Hepatocyte (in vitro differentiated cells): ENCODE measurements at regions not wholly inside any gene's neighbourhood (a gene's known extent, or its start where the extent isn't known, plus 50 kb on each side); places are given as distances from the start of the nearest gene placed in this dataset.

ENCODE experiments used
- CTCF ChIP-seq: fragments of 200-600 bp; sonication (generic); IDR thresholded peaks from 2 replicates; pipeline ENCODE4 v1.5.1; 2016; ENCODE audit warnings: antibody characterized with exemption, mild to moderate bottlenecking; ENCODE audit not compliant: poor library complexity
- EZH2 ChIP-seq: fragments of 200-600 bp; sonication (generic); IDR thresholded peaks from 2 replicates; pipeline ENCODE4 v1.6.1; 2016; ENCODE audit warnings: antibody characterized with exemption, mild to moderate bottlenecking, borderline replicate concordance

GRCh38 chr2:187188783-187189631, 259.0 kb downstream of the CALCRL start:
- TF ChIP-seq CTCF (no peak), EZH2 (no peak)
